ENCODE measurements at regions not wholly inside any gene's neighbourhood (a gene's known extent, or its start where the extent isn't known, plus 50 kb on each side); places are given as distances from the start of the nearest gene placed in this dataset.

DNA sequence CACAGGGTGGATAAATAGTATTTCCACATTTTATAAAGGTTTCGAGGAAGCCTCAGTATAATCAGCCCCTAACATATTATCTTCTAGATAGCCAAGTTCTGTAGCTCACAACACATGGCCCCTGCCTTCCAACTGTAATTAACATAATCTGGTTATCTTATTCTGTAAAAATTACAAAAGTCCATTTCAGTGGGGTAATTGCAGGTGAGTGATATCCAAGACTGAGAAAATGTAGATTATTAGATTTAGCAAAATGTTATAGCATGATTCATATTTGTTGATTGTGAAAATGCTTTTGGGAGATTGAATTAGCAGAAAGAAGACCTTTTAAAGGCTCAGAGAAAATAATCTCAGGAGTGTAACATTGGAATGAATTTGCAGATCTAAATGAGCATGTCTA, 168.3 kb upstream of the GPC6 start:
- no peak overlapping the region for H3K18ac ChIP-seq (ENCODE audit: low read depth, low read length)
- no peak overlapping the region for H4K8ac ChIP-seq (ENCODE audit: low read depth in 2 of 2, low read length in 2 of 2)
- H4K20me1 ChIP-seq (ENCODE audit: insufficient read depth, low read length): no peaks in the 10 kb centered on the region
- H3K4me1 ChIP-seq (ENCODE audit: control insufficient read depth, insufficient read depth, low read length): no peaks in the 10 kb centered on the region
- no TSS peak for BruUV-seq (replicated peaks)
- no peak overlapping the region for H3K14ac ChIP-seq (replicated peaks; ENCODE audit: low read depth, low read length)
- intact Hi-C loops (cut with micrococcal nuclease): no loop called here
- H3K9ac ChIP-seq (ENCODE audit: low read depth, low read length): no peak overlapping the region
- no peak overlapping the region for H3K4me2 ChIP-seq (ENCODE audit: low read depth, low read length)
- in situ Hi-C loops (cut with MboI; ENCODE audit: low sequenced_read_pairs): no loop called here
- DNase-seq (no peak), ATAC-seq (ENCODE audit: low read depth) (no peak)
- no peaks in the 10 kb centered on the region for H3K79me1 ChIP-seq (ENCODE audit: low read depth in 1 of 2, low read length in 2 of 2)
- H2BK15ac ChIP-seq (ENCODE audit: low read depth, low read length): no peak overlapping the region
- no peaks in the 10 kb centered on the region for H3K9me1 ChIP-seq (ENCODE audit: insufficient read depth, low read length)
- TF ChIP-seq RAD21 (IDR thresholded peaks at IDR 0.05; ENCODE audit: low read length): no peak
- no peak for TF ChIP-seq CHD1 (IDR thresholded peaks at IDR 0.05; ENCODE audit: low read depth, low read length)
- TF ChIP-seq BHLHE40 (IDR thresholded peaks at IDR 0.05; ENCODE audit: low read depth, low read length): no peak
- TF ChIP-seq NFE2L2 (IDR thresholded peaks at IDR 0.05; ENCODE audit: low read depth, low read length): no peak
- H3K4ac ChIP-seq (ENCODE audit: low read depth, low read length): no peak overlapping the region
- no peak overlapping the region for H3K27ac ChIP-seq (ENCODE audit: insufficient read depth, low read length)
- no peak overlapping the region for H4K5ac ChIP-seq (ENCODE audit: low read depth, low read length)
- no peak overlapping the region for H2AFZ ChIP-seq (replicated peaks; ENCODE audit: low read length, poor library complexity)
- H3K27me3 ChIP-seq (ENCODE audit: control insufficient read depth, insufficient read depth, low read length): no peaks in the 10 kb centered on the region
- no peak overlapping the region for H3K56ac ChIP-seq (ENCODE audit: extremely low read depth, insufficient read depth, low read length)
- no peak overlapping the region for H2AK9ac ChIP-seq (replicated peaks; ENCODE audit: low read depth, low read length, poor library complexity)
- WGBS, 2 experiments (ENCODE audit: extremely low coverage in 2 of 2, insufficient read length in 1 of 2): no CpG with 5 or more reads among the region's 1 CpG
- no peaks in the 10 kb centered on the region for H3K36me3 ChIP-seq (ENCODE audit: control insufficient read depth, insufficient read depth, low read length)
- H2BK5ac ChIP-seq (ENCODE audit: low read depth, low read length, poor library complexity, severe bottlenecking): no peak overlapping the region
- H2BK120ac ChIP-seq (ENCODE audit: low read depth, low read length): no peak overlapping the region
- POLR2A ChIA-PET (ENCODE audit: unreplicated experiment): no interaction called here
- CTCF ChIA-PET: no interaction called here
- no peak overlapping the region for H4K91ac ChIP-seq (ENCODE audit: insufficient read depth, low read depth, low read length)
- H3K4me3 ChIP-seq (ENCODE audit: insufficient read depth, low read depth, low read length): no peak overlapping the region
- no peaks in the 10 kb centered on the region for H3K9me3 ChIP-seq (ENCODE audit: control insufficient read depth, insufficient read depth, low read length)
- dilution Hi-C loops (cut with HindIII; ENCODE audit: low sequenced_read_pairs, unreplicated experiment): no loop called here
- no peak overlapping the region for H3K23ac ChIP-seq (ENCODE audit: low read depth, low read length)
- no peak overlapping the region for H2BK20ac ChIP-seq (ENCODE audit: low read depth, low read length)
- H2AK5ac ChIP-seq (ENCODE audit: low read depth, low read length): no peak overlapping the region
